Chondrocyte (in vitro differentiated cells): ENCODE measurements at regions not wholly inside any gene's neighbourhood (a gene's known extent, or its start where the extent isn't known, plus 50 kb on each side); places are given as distances from the start of the nearest gene placed in this dataset.

Experiments
- DNase-seq: peaks from one replicate; pipeline ENCODE4 v3.0.0; 2021; ENCODE audit warnings: mixed read lengths, low spot score
- H3K27ac Mint-ChIP-seq: one replicate; pipeline ENCODE4 v1.8.0; 2021; ENCODE audit warnings: mild to moderate bottlenecking, moderate library complexity, mixed read lengths; ENCODE audit not compliant: unreplicated experiment
- H3K27me3 Mint-ChIP-seq: 2 replicates; pipeline ENCODE4 v1.8.0; 2021; ENCODE audit warnings: low read depth, mixed read lengths
- H3K36me3 Mint-ChIP-seq: 2 replicates; pipeline ENCODE4 v1.8.0; 2021; ENCODE audit warnings: low read depth, mixed read lengths
- H3K4me1 Mint-ChIP-seq: 2 replicates; pipeline ENCODE4 v1.8.0; 2021; ENCODE audit warnings: low read depth, mild to moderate bottlenecking, mixed read lengths
- H3K4me3 Mint-ChIP-seq: one replicate; pipeline ENCODE4 v1.8.0; 2021; ENCODE audit warnings: mild to moderate bottlenecking, moderate library complexity, mixed read lengths; ENCODE audit not compliant: unreplicated experiment
- H3K9me3 Mint-ChIP-seq: 2 replicates; pipeline ENCODE4 v1.8.0; 2021; ENCODE audit warnings: low read depth, mixed read lengths
- TF ChIP-seq, protein P1 (sequence below): fragments of 200-600 bp; sonication (generic); IDR thresholded peaks from 2 replicates; pipeline ENCODE4 v1.5.0; 2021; ENCODE audit warnings: antibody characterized with exemption, mild to moderate bottlenecking, moderate library complexity

GRCh38 chr16:73956587-73957494 is 339.8 kb upstream of the PSMD7 start:
- Mint-ChIP-seq H3K4me3 (no peak overlapping the region), H3K9me3 (peaks cover 6% of the 10 kb centered on the region), H3K27ac (no peak overlapping the region), H3K27me3 (peaks cover 12% of the 10 kb centered on the region), H3K4me1 (peaks cover 7% of the 10 kb centered on the region), H3K36me3 (no peaks in the 10 kb centered on the region)
- no peak for DNase-seq
- TF ChIP-seq, protein P1, sequence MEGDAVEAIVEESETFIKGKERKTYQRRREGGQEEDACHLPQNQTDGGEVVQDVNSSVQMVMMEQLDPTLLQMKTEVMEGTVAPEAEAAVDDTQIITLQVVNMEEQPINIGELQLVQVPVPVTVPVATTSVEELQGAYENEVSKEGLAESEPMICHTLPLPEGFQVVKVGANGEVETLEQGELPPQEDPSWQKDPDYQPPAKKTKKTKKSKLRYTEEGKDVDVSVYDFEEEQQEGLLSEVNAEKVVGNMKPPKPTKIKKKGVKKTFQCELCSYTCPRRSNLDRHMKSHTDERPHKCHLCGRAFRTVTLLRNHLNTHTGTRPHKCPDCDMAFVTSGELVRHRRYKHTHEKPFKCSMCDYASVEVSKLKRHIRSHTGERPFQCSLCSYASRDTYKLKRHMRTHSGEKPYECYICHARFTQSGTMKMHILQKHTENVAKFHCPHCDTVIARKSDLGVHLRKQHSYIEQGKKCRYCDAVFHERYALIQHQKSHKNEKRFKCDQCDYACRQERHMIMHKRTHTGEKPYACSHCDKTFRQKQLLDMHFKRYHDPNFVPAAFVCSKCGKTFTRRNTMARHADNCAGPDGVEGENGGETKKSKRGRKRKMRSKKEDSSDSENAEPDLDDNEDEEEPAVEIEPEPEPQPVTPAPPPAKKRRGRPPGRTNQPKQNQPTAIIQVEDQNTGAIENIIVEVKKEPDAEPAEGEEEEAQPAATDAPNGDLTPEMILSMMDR = peak; percentile 95

GRCh38 chr16:73955702-73956101 is 340.9 kb upstream of the PSMD7 start:
- Mint-ChIP-seq H3K4me1 (peaks cover 14% of the 10 kb centered on the region), H3K9me3 (peaks cover under 1% of the 10 kb centered on the region), H3K4me3 (no peak overlapping the region), H3K27me3 (peaks cover 12% of the 10 kb centered on the region), H3K36me3 (no peaks in the 10 kb centered on the region), H3K27ac (no peak overlapping the region)
- DNase-seq = no peak
- TF ChIP-seq, protein P1 = no peak

DNA sequence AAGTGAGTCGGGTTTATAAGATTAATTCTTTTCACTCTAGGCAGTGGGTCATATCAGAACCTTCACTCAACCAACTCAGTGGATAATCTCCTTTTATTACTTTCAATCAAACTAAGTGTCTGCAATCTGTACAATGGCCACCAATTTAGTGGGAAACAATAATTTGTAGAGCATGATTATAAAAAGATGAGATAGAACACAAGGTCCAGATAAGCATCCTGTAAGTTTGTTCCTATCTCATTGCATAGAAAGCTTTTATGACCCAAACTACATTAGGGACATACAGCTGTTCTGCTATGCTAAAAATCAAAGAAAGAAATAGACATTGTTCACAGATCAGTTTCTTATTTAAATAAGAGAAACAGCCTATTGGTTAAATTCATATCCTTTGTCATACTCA is 341.4 kb upstream of the PSMD7 start:
- Mint-ChIP-seq H3K27me3 (peaks cover 12% of the 10 kb centered on the region), H3K27ac (no peak overlapping the region), H3K36me3 (no peaks in the 10 kb centered on the region), H3K9me3 (no peaks in the 10 kb centered on the region), H3K4me1 (peaks cover 14% of the 10 kb centered on the region), H3K4me3 (no peak overlapping the region)
- TF ChIP-seq, protein P1 = no peak
- DNase-seq = no peak

GRCh38 chr16:73951481-73951880 is 345.1 kb upstream of the PSMD7 start:
- no peaks in the 10 kb centered on the region for H3K9me3 Mint-ChIP-seq
- peaks cover 24% of the 10 kb centered on the region for H3K4me1 Mint-ChIP-seq
- peaks cover 6% of the 10 kb centered on the region for H3K27me3 Mint-ChIP-seq
- H3K4me3 Mint-ChIP-seq = no peak overlapping the region
- H3K27ac Mint-ChIP-seq = peak overlapping the region; percentile 62
- TF ChIP-seq, protein P1 = no peak
- DNase-seq = no peak
- no peaks in the 10 kb centered on the region for H3K36me3 Mint-ChIP-seq

- no peaks in the 10 kb centered on the region for H3K9me3 Mint-ChIP-seq
- no peaks in the 10 kb centered on the region for H3K36me3 Mint-ChIP-seq
- peak overlapping the region; percentile 46 for H3K27ac Mint-ChIP-seq
- peaks cover 30% of the 10 kb centered on the region for H3K4me1 Mint-ChIP-seq
- H3K4me3 Mint-ChIP-seq = no peak overlapping the region
- DNase-seq = no peak
- TF ChIP-seq, protein P1 = no peak
- H3K27me3 Mint-ChIP-seq = peaks cover 7% of the 10 kb centered on the region
These were observed 346.9 kb upstream of the PSMD7 start for GRCh38 chr16:73949574-73950320.
